HFFc6 (cell line): ENCODE measurements at regions not wholly inside any gene's neighbourhood (a gene's known extent, or its start where the extent isn't known, plus 50 kb on each side); places are given as distances from the start of the nearest gene placed in this dataset.

Experiments
- DNase-seq: peaks from one replicate; pipeline ENCODE4 v3.0.0-alpha.2; 2018
- H3K27ac Mint-ChIP-seq: 2 replicates; pipeline ENCODE4 v1.8.0; 2020; ENCODE audit warnings: mild to moderate bottlenecking, mixed read lengths
- H3K27me3 Mint-ChIP-seq: 2 replicates; pipeline ENCODE4 v1.8.0; 2021; ENCODE audit warnings: mild to moderate bottlenecking, moderate library complexity, mixed read lengths; ENCODE audit not compliant: insufficient read depth
- H3K36me3 Mint-ChIP-seq: 2 replicates; pipeline ENCODE4 v1.8.0; 2021; ENCODE audit warnings: low read depth, mixed read lengths
- H3K4me1 Mint-ChIP-seq: 2 replicates; pipeline ENCODE4 v1.8.0; 2020; ENCODE audit warnings: low read depth, mixed read lengths
- H3K4me3 Mint-ChIP-seq: 2 replicates; pipeline ENCODE4 v1.8.0; 2020; ENCODE audit warnings: mild to moderate bottlenecking, moderate library complexity, mixed read lengths
- H3K9me3 Mint-ChIP-seq: 2 replicates; pipeline ENCODE4 v1.8.0; 2020; ENCODE audit warnings: mild to moderate bottlenecking, mixed read lengths
- CTCF ChIP-seq: fragments of 200-600 bp; sonication (generic); IDR thresholded peaks from 2 replicates; pipeline ENCODE4 v1.5.0; 2021; ENCODE audit warnings: antibody characterized with exemption, mild to moderate bottlenecking

- no peak overlapping the region for H3K4me3 Mint-ChIP-seq
Measured at GRCh38 chr5:91441082-91441481, 58.0 kb upstream of the ARRDC3 start.

GRCh38 chr5:91438871-91439270 is 55.8 kb upstream of the ARRDC3 start:
- H3K27ac Mint-ChIP-seq = no peak overlapping the region
- H3K4me3 Mint-ChIP-seq = no peak overlapping the region
- H3K4me1 Mint-ChIP-seq = peaks cover 5% of the 10 kb centered on the region; the same call in 1 of the 2 replicates
- DNase-seq = no peak
- H3K36me3 Mint-ChIP-seq = no peaks in the 10 kb centered on the region
- no peaks in the 10 kb centered on the region for H3K9me3 Mint-ChIP-seq
- H3K27me3 Mint-ChIP-seq = no peaks in the 10 kb centered on the region; the same call in 1 of the 2 replicates
- no peak for TF ChIP-seq CTCF

More at GRCh38 chr5:91441082-91441481, 58.0 kb upstream of the ARRDC3 start:
- no peak for DNase-seq
- TF ChIP-seq CTCF = no peak
- Mint-ChIP-seq H3K36me3 (no peaks in the 10 kb centered on the region), H3K4me1 (peaks cover 5% of the 10 kb centered on the region; the same call in 1 of the 2 replicates), H3K9me3 (no peaks in the 10 kb centered on the region), H3K27ac (no peak overlapping the region), H3K27me3 (no peaks in the 10 kb centered on the region; the same call in 1 of the 2 replicates)

- Mint-ChIP-seq H3K4me3 (no peak overlapping the region), H3K4me1 (no peaks in the 10 kb centered on the region), H3K9me3 (no peaks in the 10 kb centered on the region), H3K27me3 (no peaks in the 10 kb centered on the region; the same call in 1 of the 2 replicates), H3K27ac (no peak overlapping the region), H3K36me3 (no peaks in the 10 kb centered on the region)
- no peak for TF ChIP-seq CTCF
- DNase-seq = no peak
Measured at GRCh38 chr5:91436241-91436640, 53.1 kb upstream of the ARRDC3 start.

GRCh38 chr5:91434348-91434747 is 51.2 kb upstream of the ARRDC3 start:
- no peaks in the 10 kb centered on the region for H3K36me3 Mint-ChIP-seq
- no peaks in the 10 kb centered on the region for H3K4me1 Mint-ChIP-seq
- H3K27me3 Mint-ChIP-seq = no peaks in the 10 kb centered on the region; the same call in 1 of the 2 replicates
- no peak overlapping the region for H3K4me3 Mint-ChIP-seq
- TF ChIP-seq CTCF = no peak
- H3K27ac Mint-ChIP-seq = no peak overlapping the region
- no peaks in the 10 kb centered on the region for H3K9me3 Mint-ChIP-seq
- DNase-seq = no peak

- H3K4me1 Mint-ChIP-seq = no peaks in the 10 kb centered on the region
- H3K27me3 Mint-ChIP-seq = no peaks in the 10 kb centered on the region; the same call in 1 of the 2 replicates
- no peak overlapping the region for H3K27ac Mint-ChIP-seq
- DNase-seq = no peak
- no peaks in the 10 kb centered on the region for H3K9me3 Mint-ChIP-seq
- no peak for TF ChIP-seq CTCF
- H3K4me3 Mint-ChIP-seq = no peak overlapping the region
- no peaks in the 10 kb centered on the region for H3K36me3 Mint-ChIP-seq
Measured at GRCh38 chr5:91433861-91434260, 50.7 kb upstream of the ARRDC3 start.
